T-helper 17 cell (primary cell): ENCODE measurements at regions not wholly inside any gene's neighbourhood (a gene's known extent, or its start where the extent isn't known, plus 50 kb on each side); places are given as distances from the start of the nearest gene placed in this dataset.

ENCODE experiments used
- ATAC-seq: fragments of 150-1000 bp; cut with Tn5 transposase; 2 replicates; pipeline ENCODE4 v1.10.0; 2021; ENCODE audit warnings: mild to moderate bottlenecking, moderate library complexity
- DNase-seq, 3 donors: peaks; one replicate each; pipeline versions ENCODE4 v3.0.0 to v3.0.0-alpha.2; 2020 to 2021
- H3K9me3 ChIP-seq: one replicate; pipeline ENCODE4 v1.7.0; 2013; ENCODE audit warnings: low read length, mild to moderate bottlenecking; ENCODE audit not compliant: control insufficient read depth, poor library complexity, severe bottlenecking
- H3K27ac Mint-ChIP-seq: one replicate; pipeline ENCODE4 v1.8.0; 2022; ENCODE audit warnings: mild to moderate bottlenecking, moderate library complexity, mixed read lengths
- H3K27me3 Mint-ChIP-seq: one replicate; pipeline ENCODE4 v1.8.0; 2022; ENCODE audit warnings: mixed read lengths
- H3K36me3 Mint-ChIP-seq: one replicate; pipeline ENCODE4 v1.8.0; 2022; ENCODE audit warnings: low read depth, mixed read lengths
- H3K4me1 Mint-ChIP-seq: one replicate; pipeline ENCODE4 v1.8.0; 2022; ENCODE audit warnings: mild to moderate bottlenecking, mixed read lengths
- H3K4me3 Mint-ChIP-seq: one replicate; pipeline ENCODE4 v1.8.0; 2022; ENCODE audit warnings: mild to moderate bottlenecking, moderate library complexity, mixed read lengths

- ATAC-seq (no peak), DNase-seq (no peak)
- H3K36me3 Mint-ChIP-seq = no peaks in the 10 kb centered on the region
Observed at GRCh38 chr4:181254771-181255170, 988.4 kb upstream of the TENM3 start.

GRCh38 chr4:181258569-181258968 is 984.6 kb upstream of the TENM3 start:
- no peak overlapping the region for H3K4me3 Mint-ChIP-seq
- H3K4me1 Mint-ChIP-seq = no peaks in the 10 kb centered on the region
- H3K27me3 Mint-ChIP-seq = no peaks in the 10 kb centered on the region
- ATAC-seq (no peak), DNase-seq (no peak)
- H3K9me3 ChIP-seq = no peaks in the 10 kb centered on the region
- no peaks in the 10 kb centered on the region for H3K36me3 Mint-ChIP-seq
- no peak overlapping the region for H3K27ac Mint-ChIP-seq

More at GRCh38 chr4:181254771-181255170, 988.4 kb upstream of the TENM3 start:
- no peak overlapping the region for H3K4me3 Mint-ChIP-seq
- no peaks in the 10 kb centered on the region for H3K9me3 ChIP-seq
- no peaks in the 10 kb centered on the region for H3K4me1 Mint-ChIP-seq
- H3K27me3 Mint-ChIP-seq = no peaks in the 10 kb centered on the region
- no peak overlapping the region for H3K27ac Mint-ChIP-seq

GRCh38 chr4:181259081-181259709 is 984.0 kb upstream of the TENM3 start:
- no peak for ATAC-seq
- H3K9me3 ChIP-seq = no peaks in the 10 kb centered on the region
- H3K27ac Mint-ChIP-seq = no peak overlapping the region
- H3K27me3 Mint-ChIP-seq = no peaks in the 10 kb centered on the region
- no peak overlapping the region for H3K4me3 Mint-ChIP-seq
- no peak for DNase-seq
- no peaks in the 10 kb centered on the region for H3K4me1 Mint-ChIP-seq
- H3K36me3 Mint-ChIP-seq = no peaks in the 10 kb centered on the region

GRCh38 chr4:181261279-181261678 is 981.9 kb upstream of the TENM3 start:
- Mint-ChIP-seq H3K27ac (no peak overlapping the region), H3K27me3 (no peaks in the 10 kb centered on the region), H3K4me1 (no peaks in the 10 kb centered on the region), H3K4me3 (no peak overlapping the region), H3K36me3 (no peaks in the 10 kb centered on the region)
- DNase-seq (no peak), ATAC-seq (no peak)
- no peaks in the 10 kb centered on the region for H3K9me3 ChIP-seq

GRCh38 chr4:181264893-181265292 is 978.3 kb upstream of the TENM3 start:
- Mint-ChIP-seq H3K27ac (no peak overlapping the region), H3K4me3 (no peak overlapping the region), H3K4me1 (no peaks in the 10 kb centered on the region), H3K27me3 (no peaks in the 10 kb centered on the region), H3K36me3 (no peaks in the 10 kb centered on the region)
- no peak for DNase-seq
- H3K9me3 ChIP-seq = no peaks in the 10 kb centered on the region
- ATAC-seq = no peak

- no peak for DNase-seq
- no peak overlapping the region for H3K27ac Mint-ChIP-seq
- H3K27me3 Mint-ChIP-seq = no peaks in the 10 kb centered on the region
Observed at GRCh38 chr4:181265370-181265769, 977.8 kb upstream of the TENM3 start.

GRCh38 chr4:181271116-181271640 is 972.0 kb upstream of the TENM3 start:
- Mint-ChIP-seq H3K4me3 (no peak overlapping the region), H3K36me3 (no peaks in the 10 kb centered on the region), H3K27me3 (no peaks in the 10 kb centered on the region), H3K27ac (no peak overlapping the region), H3K4me1 (no peaks in the 10 kb centered on the region)
- no peaks in the 10 kb centered on the region for H3K9me3 ChIP-seq
- ATAC-seq (no peak), DNase-seq (no peak)

More at GRCh38 chr4:181265370-181265769, 977.8 kb upstream of the TENM3 start:
- Mint-ChIP-seq H3K4me1 (no peaks in the 10 kb centered on the region), H3K4me3 (no peak overlapping the region), H3K36me3 (no peaks in the 10 kb centered on the region)
- no peaks in the 10 kb centered on the region for H3K9me3 ChIP-seq
- ATAC-seq = no peak

GRCh38 chr4:181272422-181272821 is 970.8 kb upstream of the TENM3 start:
- DNase-seq (no peak), ATAC-seq (no peak)
- H3K9me3 ChIP-seq = no peaks in the 10 kb centered on the region
- Mint-ChIP-seq H3K4me1 (no peaks in the 10 kb centered on the region), H3K27ac (no peak overlapping the region), H3K4me3 (no peak overlapping the region), H3K27me3 (no peaks in the 10 kb centered on the region), H3K36me3 (no peaks in the 10 kb centered on the region)

- no peak overlapping the region for H3K4me3 Mint-ChIP-seq
- no peaks in the 10 kb centered on the region for H3K36me3 Mint-ChIP-seq
- H3K27ac Mint-ChIP-seq = no peak overlapping the region
- ATAC-seq (no peak), DNase-seq (no peak)
- H3K4me1 Mint-ChIP-seq = no peaks in the 10 kb centered on the region
- no peaks in the 10 kb centered on the region for H3K27me3 Mint-ChIP-seq
- no peaks in the 10 kb centered on the region for H3K9me3 ChIP-seq
Observed at GRCh38 chr4:181278941-181279340, 964.3 kb upstream of the TENM3 start.

- no peaks in the 10 kb centered on the region for H3K9me3 ChIP-seq
- H3K4me3 Mint-ChIP-seq = no peak overlapping the region
- no peaks in the 10 kb centered on the region for H3K27me3 Mint-ChIP-seq
- no peaks in the 10 kb centered on the region for H3K4me1 Mint-ChIP-seq
- ATAC-seq (no peak), DNase-seq (no peak)
- H3K27ac Mint-ChIP-seq = no peak overlapping the region
- H3K36me3 Mint-ChIP-seq = no peaks in the 10 kb centered on the region
Observed at GRCh38 chr4:181281451-181281850, 961.8 kb upstream of the TENM3 start.

- Mint-ChIP-seq H3K4me3 (no peak overlapping the region), H3K36me3 (no peaks in the 10 kb centered on the region), H3K4me1 (no peaks in the 10 kb centered on the region), H3K27me3 (no peaks in the 10 kb centered on the region), H3K27ac (no peak overlapping the region)
- DNase-seq (no peak), ATAC-seq (no peak)
- H3K9me3 ChIP-seq = no peaks in the 10 kb centered on the region
Observed at GRCh38 chr4:181289198-181289597, 954.0 kb upstream of the TENM3 start.

- H3K9me3 ChIP-seq = no peaks in the 10 kb centered on the region
- Mint-ChIP-seq H3K27ac (no peak overlapping the region), H3K27me3 (no peaks in the 10 kb centered on the region), H3K36me3 (no peaks in the 10 kb centered on the region), H3K4me3 (no peak overlapping the region), H3K4me1 (no peaks in the 10 kb centered on the region)
- DNase-seq (no peak), ATAC-seq (no peak)
Observed at GRCh38 chr4:181291615-181292014, 951.6 kb upstream of the TENM3 start.

GRCh38 chr4:181293014-181293413 is 950.2 kb upstream of the TENM3 start:
- no peaks in the 10 kb centered on the region for H3K9me3 ChIP-seq
- Mint-ChIP-seq H3K27me3 (no peaks in the 10 kb centered on the region), H3K27ac (no peak overlapping the region), H3K4me1 (no peaks in the 10 kb centered on the region), H3K4me3 (no peak overlapping the region), H3K36me3 (no peaks in the 10 kb centered on the region)
- ATAC-seq (no peak), DNase-seq (no peak)

GRCh38 chr4:181293541-181293940 is 949.7 kb upstream of the TENM3 start:
- Mint-ChIP-seq H3K27me3 (no peaks in the 10 kb centered on the region), H3K27ac (no peak overlapping the region), H3K4me1 (no peaks in the 10 kb centered on the region), H3K4me3 (no peak overlapping the region), H3K36me3 (no peaks in the 10 kb centered on the region)
- DNase-seq (no peak), ATAC-seq (no peak)
- no peaks in the 10 kb centered on the region for H3K9me3 ChIP-seq
